HG03460 (cell line): ENCODE measurements at regions not wholly inside any gene's neighbourhood (a gene's known extent, or its start where the extent isn't known, plus 50 kb on each side); places are given as distances from the start of the nearest gene placed in this dataset.
"Not testable (repeated sequence)": the region's sequence is repeated elsewhere in the genome, so short reads cannot be mapped to it uniquely, and the experiment has no call there.

ENCODE experiments used
- ATAC-seq: cut with Tn5 transposase; IDR thresholded peaks from one replicate; pipeline ENCODE4 v1.9.1; 2021; ENCODE audit not compliant: unreplicated experiment

DNA sequence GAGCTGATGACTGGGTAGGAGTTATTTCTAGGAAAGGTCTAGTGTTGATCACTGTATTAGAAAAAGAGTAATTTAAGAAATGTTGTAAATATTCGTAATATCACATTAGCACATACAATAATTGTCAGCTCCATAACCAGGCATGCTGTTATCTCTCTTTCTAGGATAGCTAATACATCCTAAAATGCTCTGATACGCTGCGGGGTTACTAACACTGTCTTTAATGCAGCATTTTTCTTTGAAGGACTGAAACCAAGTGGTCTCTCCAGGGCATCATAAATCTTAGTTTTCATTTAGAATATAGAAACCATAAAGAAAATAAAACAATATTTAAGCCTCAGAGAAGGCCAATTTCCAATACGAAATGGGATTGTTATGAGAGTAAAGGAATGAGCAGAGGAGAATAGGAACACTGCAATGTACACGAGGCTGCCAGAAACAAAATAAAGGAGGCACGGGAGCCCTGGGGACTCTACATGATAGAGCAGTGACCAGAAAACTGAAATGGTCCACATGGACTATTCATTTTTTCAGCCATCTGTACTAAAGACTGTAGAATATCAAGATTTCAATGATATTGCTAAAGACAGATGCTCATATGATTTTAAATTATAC, 1606.7 kb upstream of the AGA start:
- no peak for ATAC-seq

GRCh38 chr4:179051206-179051605, 1609.0 kb upstream of the AGA start:
- no peak for ATAC-seq

DNA sequence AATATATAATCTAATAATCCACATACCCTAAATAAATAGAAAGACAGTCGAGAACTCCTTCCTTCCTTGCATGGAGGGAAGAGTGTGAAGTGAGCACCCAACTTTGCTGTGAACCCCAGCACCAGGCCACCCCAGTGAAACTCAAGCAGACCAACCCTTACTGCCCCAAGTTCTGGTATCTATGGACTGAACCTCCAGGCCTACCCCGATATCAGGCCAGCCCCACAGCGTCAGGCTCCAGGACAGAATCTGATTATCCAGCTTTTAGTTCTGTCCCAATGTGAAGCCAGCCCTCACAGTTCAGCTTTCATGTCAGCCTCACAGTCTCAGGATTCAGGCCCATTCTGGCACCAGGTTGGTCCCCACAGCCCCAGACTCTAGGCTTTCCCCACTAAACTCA, 1617.2 kb upstream of the AGA start:
- no peak for ATAC-seq

DNA sequence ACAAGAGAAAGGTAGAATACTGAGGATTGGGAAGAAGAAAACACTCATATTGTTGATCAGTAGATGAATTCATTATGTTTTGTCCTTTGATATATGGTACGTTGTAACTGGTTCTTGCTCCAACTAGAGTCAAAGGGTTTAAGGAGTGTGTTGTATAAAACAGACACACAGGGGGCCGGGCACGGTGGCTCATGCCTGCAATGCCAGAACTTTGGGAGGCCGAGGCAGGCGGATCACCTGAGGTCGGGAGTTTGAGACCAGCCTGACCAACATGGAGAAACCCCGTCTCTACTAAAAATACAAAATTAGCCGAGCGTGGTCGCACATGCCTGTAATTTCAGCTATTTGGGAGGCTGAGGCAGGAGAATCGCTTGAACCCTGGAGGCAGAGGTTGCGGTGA, 1624.0 kb upstream of the AGA start:
- ATAC-seq: not testable (repeated sequence)

GRCh38 chr4:179071131-179071530, 1628.9 kb upstream of the AGA start:
- ATAC-seq: no peak

GRCh38 chr4:179076865-179077264, 1634.6 kb upstream of the AGA start:
- no peak for ATAC-seq

DNA sequence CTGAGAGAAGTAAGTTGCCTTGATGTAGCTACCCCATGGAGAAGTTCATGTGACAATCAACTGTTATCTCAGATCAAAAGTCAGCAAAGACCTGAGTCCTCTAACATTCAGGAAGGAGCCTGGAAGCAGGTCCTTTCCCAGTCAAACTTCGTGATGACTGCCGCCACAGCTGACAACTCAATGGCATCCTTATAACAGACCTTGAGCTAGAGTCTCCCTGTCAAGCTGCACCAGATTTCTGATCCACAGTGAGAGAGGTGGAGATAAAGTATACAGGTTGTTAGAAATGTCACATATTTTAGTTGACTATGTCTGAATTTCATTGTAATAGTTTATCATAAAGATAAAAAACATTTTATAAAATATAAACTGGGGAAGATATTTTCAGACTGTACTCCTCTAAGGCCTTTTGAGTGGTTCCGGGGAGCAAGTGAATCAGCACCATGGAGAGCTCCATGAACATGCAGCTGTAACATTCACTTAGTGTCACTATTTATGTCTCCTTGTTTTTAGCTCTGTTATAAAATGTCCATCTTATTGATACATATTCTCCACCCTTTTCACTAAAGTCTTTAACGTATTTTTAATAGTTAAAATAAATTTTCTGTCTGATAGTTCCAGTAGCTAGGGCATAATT, 1653.5 kb upstream of the AGA start:
- no peak for ATAC-seq

DNA sequence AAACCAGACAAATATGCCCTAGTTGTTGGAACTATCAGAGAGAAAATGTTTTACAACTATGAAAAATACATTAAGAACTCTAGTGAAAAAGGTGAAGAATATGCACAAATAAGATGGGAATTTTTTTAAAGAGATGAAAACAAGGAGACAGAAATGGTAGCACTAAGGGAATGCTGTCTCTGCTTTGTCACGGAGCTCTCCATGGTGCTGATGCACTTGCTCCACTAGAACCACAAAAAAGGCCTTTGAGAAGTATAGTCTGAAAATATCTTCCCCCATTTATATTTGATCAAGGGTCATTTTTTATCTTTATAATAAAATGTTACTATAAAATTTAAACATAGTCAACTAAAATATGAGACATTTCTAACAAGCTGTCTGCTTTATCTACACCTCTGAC, 1655.5 kb upstream of the AGA start:
- ATAC-seq: no peak

- ATAC-seq: no peak
Observed at GRCh38 chr4:179110356-179110755, 1668.1 kb upstream of the AGA start.

- no peak for ATAC-seq
Observed at GRCh38 chr4:179110816-179111215, 1668.6 kb upstream of the AGA start.

DNA sequence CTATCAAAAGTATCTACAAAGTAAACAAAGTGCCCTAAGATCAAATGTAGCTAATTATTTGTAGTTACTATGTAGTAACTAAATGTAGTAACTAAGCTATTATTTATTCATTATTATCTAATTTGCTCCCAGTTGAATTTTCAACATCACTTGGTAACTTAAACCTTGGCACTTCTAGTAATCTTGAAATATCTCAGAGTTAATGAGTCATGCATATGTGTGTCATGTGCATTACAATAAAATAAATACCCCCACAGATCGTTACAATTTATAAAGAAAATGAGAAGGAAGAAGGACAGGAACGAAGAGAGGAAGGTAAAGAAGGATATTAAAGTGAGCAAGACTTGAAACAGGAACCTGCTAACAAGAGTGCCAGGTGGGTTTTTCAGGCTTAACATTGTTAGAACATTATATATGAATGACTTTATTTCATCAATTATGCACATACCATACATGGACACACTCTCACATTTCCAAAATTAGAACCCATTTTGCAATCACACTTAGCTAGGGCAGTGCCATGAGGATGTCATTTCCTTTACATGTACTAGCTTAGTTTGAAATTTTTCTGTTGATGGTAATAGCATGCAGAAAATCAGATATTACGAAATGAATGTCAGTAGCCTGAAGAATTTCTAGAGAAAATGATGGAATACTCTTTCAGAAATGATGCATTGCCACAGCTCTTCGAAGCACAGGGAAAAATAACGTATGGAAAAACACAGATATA, 1670.4 kb upstream of the AGA start:
- ATAC-seq: no peak

DNA sequence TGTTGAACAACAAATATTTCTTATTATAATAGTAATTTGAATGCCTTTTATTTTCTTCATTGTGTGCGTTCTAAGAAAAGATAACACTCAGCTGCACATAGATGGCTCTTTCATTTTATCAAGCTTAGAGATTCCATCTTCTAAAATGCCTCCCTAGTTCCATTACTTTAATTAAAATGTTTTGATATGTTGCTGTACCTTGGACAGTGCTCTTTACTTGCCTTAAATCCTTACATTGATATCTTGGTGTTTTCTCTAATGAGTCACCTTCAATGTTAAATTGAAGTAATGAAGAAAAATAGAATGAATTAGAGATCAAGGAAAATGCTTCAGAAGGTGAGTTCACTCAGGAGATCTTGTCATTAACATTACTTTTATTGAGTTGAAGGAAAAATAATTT, 1672.4 kb upstream of the AGA start:
- no peak for ATAC-seq

DNA sequence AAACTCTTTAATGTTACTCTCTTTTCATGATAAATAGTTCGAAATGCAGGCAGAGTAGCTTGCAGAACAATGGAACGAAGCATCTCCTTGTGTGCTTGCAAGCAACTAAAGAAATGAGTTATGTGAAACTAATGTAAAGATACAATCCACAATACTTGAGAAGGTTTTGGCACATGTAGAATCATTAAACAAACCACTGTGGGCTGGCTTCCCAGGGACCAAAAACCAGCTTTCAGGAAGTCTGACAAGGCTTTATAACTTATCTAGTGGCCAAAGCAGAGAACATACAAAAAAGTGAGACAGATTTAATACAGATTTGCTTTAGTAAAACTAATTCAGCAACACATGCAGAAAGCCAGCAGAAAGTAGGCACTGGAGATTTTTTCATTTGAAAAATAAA, 1673.8 kb upstream of the AGA start:
- no peak for ATAC-seq

DNA sequence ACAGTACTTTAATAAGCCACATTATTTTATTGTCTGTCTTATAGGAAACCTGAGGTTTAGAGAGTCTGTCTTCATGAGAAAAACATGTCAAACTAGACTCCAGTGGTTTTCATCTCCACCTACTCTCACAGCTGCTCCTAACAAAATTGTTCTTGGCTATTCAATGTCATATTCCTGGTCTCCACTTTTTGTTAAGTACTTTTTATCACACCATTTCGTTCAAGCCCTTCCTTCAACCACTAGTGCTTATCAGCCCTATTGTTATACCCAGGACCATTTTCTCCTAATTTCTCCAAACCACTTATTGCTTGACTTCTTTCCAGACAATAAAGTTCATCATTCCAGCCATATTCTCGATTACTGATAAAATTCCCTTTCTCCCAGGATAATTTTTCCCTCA, 1674.3 kb upstream of the AGA start:
- ATAC-seq: no peak

DNA sequence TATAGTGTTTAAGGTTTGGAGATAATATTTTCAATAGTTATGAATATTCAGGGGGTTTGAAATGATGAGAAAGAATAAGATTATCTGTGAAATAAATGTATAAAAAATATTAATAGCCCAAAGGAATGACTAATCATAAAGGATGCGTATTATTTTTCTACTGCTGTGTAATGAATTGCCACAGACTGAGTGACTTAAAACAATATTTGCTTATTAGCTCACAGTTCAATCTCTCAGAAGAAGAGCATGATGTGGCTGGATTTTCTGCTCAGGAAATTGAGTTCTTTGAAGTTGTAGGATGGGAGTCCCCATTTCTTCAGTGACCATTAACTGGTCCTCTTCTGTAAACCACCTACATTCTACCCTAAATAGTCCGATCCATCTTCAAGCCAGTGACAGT, 1680.8 kb upstream of the AGA start:
- no peak for ATAC-seq

DNA sequence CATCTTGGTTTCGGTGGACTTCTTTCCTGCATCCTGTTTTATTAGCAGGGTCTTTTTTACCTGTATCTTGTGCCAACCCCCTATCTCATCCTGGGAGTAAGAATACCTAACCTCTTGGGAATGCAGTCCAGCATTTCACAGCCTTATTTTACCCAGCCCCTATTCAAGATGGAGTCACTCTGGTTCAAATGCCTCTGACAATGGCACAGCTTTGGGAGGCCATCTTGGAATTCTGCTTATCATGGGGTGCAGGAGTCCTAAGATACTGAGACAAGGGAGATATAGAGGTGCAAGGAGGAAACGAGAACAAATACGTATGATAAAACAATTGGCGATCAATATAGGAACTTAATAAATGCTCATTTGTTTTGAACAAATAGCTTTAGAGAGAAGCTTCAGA, 1682.2 kb upstream of the AGA start:
- ATAC-seq: no peak

GRCh38 chr4:179124957-179125356, 1682.7 kb upstream of the AGA start:
- ATAC-seq: no peak

DNA sequence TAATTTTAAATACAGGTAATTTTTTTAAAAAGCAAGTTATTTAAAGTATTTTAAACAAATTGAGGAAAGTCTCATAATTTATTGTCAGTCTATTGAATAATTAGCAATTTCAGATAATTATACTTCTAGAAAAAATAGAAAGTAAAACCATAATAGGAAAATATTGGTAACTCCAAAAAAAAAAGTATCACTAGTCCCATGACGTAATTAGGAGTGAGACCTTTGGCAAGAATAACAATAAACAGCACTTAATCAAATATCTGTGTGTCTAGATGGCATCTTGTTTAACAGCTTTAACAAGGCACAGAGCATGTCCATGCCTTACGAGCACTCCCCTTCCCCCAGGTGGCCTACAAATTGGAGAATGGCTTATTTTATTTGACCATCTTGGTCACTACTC, 1683.6 kb upstream of the AGA start:
- ATAC-seq: no peak

DNA sequence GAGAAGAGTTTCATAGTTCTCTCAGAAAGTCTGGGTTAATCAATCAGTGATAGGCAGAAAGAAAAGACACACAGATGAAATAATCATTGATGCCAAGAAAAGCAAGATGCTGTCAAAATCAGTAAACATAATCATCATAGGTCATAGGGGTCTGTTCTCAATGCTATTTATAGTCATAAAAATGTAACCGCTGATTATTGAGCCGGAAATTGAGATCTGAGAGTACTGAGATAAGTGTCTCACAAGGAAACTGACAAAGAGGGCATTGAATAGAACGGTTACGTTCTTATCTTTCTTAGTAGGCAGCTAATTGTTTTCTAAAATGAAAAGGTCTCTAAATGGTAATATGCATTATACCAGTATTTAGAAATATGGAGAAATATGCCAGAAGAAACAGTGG, 1686.1 kb upstream of the AGA start:
- ATAC-seq: no peak

GRCh38 chr4:179130122-179130714, 1688.0 kb upstream of the AGA start:
- ATAC-seq: no peak

GRCh38 chr4:179145746-179146525, 1703.7 kb upstream of the AGA start:
- no peak for ATAC-seq
